ENCODE measurements at regions not wholly inside any gene's neighbourhood (a gene's known extent, or its start where the extent isn't known, plus 50 kb on each side); places are given as distances from the start of the nearest gene placed in this dataset.
"Not testable (repeated sequence)": the region's sequence is repeated elsewhere in the genome, so short reads cannot be mapped to it uniquely, and the experiment has no call there.

DNA sequence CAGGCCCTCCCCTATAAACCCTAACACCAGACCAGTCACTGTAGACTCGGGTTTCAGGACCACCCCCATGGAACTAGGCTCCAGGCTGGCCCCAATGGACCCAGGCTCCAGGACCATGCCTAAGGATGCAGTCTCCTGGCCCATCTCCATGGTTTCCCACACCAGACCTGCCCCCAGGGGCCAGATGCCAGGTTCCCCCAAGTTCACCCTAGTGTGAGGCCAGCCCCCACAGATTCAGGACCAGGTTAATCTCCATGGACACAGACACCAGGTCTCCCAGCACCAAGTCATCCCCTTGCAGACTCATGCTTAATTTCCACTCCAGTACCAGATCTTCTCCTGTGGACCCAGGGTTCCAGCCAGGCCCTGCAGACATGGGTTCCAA, 103.8 kb upstream of the LANCL2 start:
- no peak for DNase-seq (ENCODE audit: low spot score)

DNA sequence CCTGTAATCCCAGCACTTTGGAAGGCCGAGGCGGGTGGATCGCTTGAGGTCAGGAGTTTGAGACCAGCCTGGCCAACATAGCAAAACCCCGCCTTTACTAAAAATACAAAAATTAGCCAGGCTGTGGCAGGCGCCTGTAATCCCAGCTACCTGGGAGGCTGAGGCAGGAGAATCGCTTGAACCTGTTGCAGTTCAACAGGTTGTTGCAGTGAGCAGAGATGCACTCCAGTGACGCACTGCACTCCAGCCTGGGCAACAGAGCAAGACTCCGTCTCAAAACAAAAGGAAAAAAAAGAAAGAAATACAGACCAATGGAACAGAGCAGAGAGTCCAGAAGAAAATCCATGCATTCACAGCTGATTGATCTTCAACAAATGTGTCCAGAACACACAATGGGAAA, 99.8 kb upstream of the LANCL2 start:
- DNase-seq (ENCODE audit: low spot score) = not testable (repeated sequence)

DNA sequence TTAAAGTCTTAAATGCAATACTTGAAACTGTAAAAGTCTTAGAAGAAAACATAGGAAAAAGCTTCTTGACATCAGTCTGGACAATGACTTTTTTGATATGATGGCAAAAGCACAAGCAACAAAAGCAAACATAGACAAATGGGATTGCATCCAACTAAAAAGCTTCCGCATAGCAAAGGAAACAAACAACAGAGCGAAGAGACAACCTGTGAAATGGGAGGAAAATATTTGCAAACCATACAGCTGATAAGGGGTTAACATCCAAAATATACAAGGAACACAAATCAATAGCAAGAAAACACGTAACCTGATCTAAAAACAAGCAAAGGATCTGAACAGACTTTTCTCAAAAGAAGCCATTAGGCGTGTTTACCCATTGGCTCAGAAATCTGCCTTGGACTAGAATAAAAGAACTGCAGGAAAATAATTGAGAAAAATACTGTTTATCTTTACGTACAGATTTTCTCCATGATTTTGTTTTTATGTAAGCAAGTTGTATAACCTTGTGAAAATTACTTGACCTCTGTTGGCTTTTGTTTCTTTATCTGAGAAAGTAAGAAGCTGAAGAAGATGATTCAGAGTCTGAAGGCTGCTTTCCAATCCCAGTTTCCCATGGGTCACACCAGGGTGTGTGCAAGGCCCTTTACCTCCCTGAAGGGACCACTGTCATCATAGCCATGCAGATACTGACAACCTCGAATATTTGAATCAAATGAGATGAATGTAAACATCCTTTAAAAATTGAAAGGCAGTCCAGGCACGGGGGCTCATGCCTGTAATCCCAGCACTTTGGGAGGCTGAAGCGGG, 99.1 kb upstream of the LANCL2 start:
- no peak for DNase-seq (ENCODE audit: low spot score)

DNA sequence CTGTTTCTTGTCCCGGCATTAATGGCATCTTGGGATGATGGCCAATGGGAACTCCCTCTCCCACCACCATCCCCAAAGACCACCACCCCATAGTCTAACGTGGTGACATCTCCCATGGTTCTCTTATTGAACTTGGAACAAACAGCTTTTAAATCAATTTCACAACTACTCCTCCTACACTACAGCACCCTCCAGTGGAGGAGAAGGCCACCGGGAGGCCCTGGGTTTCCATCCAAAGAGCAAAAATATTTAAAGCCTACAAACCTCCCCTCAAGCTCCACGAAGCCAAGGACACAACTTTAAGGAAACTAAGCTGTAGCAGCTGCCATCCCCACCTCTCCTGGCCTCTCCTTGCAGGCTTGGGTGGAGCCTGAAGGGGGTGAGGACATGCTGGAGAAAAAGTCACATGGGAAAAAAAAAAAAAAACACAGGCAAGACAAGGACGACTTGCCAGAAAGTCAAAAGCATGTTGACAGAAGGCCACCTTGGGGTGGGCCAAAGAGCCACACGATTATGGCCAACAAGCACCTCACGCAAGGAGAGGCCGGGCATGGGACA, 94.0 kb upstream of the LANCL2 start:
- no peak for DNase-seq (ENCODE audit: low spot score)

DNA sequence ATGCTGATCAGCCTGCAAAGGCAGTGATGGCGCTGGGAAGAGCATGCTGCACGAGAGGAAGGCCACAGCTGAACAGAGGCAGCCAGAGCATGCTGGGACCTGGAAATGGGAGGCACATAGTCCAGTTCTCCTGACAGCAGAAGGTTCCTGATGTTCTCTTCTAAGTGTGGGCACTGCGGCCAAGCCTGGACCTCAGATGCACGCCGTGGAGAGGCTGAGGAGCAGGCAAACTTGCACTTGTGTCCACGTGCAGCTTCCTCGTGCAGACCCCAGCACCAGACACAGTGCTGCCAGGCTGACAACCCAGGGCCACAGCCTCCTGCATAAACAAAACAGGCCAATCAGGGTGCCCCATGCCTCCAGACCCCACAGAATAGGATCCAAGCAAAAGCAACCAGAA, 93.5 kb upstream of the LANCL2 start:
- DNase-seq (ENCODE audit: low spot score) = no peak

DNA sequence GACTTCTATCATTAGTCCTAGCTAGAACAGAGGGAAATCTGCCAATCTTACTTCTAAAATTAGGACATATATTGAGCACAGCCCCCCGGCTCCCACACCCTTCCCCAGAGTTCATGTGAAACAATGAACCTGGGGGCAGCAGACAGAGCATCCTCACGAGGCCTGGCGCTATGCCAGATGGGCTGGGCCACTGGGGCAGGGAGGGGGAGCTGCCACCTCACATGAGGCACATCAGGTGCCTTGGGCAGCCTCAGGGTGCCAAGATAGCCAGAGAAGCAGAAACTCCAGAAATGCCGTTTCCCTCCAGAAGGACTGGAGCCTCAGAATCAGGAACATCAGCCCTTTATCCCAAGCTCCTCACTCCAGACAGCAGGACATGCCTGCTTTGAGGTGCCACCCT, 92.8 kb upstream of the LANCL2 start:
- no peak for DNase-seq (ENCODE audit: low spot score)

DNA sequence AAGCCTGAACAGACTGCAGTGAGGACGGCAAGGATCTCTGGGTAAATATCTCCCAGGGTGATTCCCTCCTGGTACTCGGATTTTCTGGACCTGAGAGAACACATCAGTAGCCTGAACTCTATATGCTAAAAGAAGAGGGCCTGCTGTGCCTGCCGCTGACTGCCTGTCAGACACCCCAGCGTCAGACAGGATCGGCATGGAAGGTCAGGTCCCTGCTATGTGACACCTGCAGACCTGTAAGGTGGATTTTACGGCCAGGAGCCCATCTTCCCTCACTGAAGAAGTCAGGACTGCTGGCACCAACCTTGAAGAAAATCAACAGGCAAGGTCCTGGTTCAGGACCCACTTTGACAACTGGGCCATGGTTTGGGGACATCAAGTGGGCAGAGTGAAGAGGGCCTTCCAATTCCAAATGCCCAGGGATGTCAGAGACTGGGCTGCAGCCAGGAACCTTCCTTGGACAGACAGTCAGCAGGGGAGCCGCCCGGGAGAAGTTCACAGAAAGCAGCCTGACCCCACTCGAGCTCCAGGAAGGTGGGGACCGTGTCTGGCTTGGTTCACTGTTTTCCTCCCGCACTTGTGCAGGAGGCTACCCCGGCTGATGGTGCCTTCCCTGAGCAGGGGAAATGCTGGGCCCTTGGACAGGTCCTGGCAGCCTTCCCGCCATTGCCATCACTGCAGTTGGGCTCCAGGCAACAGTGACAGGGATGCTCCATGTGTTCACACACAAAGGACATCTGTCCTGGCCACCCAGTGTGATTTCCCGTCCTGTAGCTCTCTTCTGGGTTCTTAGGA, 91.8 kb upstream of the LANCL2 start:
- no peak for DNase-seq (ENCODE audit: low spot score)

DNA sequence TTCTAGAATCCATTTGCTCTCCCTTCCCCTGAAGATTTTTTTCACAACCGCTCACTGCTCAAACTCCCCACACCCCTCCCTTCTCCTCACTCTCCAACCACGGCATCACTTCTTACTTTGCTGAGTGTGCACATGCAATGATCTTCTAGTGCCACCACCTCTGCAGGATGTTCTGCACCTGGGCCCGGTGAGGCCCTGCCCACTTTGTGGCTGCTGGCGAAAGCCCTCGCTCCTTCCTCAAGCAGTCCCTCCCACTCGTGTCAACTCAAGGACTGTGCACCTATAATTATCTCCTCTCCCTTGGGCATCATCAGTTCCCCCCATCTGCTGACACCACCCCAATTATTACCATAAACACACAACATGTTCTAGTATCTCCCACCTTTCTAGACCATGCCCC, 91.0 kb upstream of the LANCL2 start:
- no peak for DNase-seq (ENCODE audit: low spot score)

DNA sequence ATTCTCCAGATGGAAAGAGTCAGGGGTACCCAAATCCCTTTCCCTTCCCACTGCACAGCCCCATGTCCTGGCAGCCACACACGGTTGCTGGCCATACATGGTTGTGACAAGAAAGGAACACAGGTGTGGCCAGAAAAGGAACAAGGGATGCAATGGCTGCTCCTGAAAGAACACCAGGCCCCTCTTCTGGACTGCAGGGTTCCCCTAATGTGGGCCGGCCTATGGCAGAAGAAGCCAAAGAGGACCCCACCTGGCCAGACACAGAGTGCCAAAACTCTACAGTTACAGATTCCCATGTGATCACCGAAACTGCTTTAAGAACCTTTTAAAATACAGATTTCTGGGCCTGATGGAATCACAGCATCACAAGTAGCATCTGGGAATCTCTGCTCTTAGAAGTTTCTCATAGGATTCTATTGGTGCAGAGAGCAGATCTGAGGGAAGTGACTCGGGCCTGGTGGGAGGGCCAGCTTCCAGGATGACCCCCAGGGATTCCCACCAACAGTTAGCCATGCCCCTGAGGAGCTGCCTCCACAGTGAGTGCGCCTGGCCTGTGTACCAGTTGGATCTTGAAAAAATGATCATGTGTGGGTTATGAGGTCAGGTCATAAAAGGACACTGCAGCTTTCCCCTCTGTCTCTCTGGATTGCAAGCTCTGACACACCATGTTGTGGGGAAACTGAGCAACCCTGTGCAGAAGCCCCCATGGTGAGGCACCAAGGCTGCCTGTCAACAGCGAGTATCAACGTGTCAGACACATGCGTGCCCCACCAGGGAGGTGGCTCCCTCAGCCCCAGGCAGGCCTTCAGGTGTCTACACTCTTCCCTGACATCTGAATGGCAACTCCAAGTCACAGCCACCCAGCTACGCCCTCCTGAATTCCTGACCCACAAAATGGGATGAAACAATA, 89.6 kb upstream of the LANCL2 start:
- DNase-seq (ENCODE audit: low spot score) = no peak

DNA sequence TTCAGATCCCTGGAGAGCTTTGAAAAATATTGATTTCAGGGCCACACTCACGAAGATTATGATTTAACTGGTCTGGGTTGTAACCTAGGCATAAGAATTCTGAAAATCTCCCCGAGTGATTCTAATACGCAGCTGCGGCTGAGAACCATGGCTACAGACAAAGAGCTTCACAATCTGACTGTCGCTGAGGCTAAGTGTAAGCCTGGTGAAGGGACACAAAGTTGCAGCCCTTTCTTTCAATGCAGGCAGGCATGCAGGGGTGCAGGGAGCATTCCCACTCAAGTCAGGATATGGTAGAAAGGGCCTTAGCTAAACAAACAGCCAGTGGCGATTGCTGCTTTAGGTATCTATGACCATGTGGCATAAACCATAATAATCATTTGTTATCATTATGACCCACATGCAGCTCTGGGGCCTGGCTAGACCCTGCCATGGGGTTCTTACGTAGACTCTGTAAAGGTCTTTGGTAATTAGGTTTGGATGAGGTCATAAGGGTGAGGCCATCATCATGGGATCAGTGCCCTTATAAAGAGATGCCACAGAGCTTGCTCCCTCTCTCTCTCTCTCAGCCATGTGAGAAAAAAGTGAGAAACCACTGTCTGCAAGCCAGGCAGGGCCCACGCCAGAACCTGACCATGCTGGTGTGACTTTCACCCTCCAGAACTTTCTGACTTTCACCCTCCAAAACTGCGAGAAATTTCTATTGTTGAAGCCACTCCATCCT, 88.4 kb upstream of the LANCL2 start:
- no peak for DNase-seq (ENCODE audit: low spot score)

DNA sequence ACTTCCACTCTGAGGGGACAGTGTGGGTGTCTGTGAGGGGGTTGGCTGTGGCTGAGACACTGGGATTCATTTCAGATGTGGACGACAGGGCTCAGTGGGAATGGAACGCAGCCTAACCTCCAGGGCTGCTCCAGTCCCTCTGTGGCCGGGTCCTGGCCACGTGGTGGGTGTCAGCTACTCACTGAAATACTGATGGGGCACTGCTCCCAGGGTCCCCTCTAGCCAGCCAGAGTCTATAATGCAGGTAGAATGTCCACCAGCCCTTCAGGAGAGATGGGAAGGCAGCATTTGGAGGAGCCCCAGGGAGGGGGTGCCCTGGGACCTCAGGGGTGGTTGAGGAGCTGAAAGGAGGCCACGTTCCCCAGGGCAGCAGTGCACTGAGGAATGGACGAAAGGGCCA, 87.2 kb upstream of the LANCL2 start:
- no peak for DNase-seq (ENCODE audit: low spot score)

DNA sequence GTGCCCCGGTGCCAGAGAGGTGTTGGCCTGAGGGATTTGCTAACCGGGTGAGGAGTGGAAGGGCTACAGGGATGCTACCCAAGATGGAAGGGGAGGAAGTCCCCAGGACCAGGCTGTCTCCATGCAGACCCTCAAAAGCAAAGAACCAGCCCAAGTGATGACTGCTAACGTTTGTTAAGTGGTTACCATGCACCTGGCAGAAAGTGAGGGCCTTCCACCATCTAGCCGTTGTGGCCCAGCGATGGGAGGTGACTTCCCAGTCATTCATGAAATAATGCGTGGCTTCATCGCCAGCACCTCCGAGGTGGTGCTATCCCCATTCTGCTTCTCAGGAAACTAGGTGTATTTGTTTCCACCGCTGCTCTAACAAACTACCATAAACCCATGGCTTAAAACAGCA, 86.8 kb upstream of the LANCL2 start:
- no peak for DNase-seq (ENCODE audit: low spot score)

DNA sequence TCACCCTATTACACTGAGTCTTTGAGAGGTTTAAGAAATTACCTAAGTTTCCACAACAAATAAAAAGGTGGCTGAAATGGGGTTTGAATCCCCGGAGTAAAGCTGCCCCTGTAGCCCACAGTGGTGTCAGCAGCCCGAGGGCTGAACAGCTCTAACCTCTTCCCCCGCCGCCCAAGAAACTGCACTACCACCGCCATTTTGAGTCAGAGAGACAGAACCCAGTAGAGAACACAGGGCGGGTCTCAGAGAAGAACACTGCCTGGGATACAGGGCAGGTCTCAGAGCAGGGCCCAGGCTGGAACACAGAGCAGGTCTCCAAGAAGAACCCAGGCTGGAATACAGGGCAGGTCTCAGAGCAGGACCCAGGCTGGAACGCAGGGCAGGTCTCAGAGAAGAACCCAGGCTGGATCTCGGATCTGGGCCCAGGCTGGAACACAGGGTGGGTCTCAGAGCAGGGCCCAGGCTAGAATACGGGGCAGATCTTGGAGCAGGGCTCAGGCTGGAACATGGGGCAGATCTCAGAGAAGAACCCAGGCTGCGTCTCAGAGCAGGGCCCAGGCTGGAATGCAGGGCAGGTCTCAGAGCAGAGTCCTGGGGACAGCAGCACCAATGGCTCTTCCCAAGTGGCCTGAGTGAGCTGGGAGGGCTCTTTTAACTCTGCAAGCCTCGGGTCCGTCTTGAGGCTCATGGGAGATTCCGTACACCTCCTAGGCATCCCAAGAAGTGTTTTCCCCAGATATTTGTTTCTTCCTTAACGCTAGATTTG, 85.9 kb upstream of the LANCL2 start:
- DNase-seq (ENCODE audit: low spot score) = no peak

DNA sequence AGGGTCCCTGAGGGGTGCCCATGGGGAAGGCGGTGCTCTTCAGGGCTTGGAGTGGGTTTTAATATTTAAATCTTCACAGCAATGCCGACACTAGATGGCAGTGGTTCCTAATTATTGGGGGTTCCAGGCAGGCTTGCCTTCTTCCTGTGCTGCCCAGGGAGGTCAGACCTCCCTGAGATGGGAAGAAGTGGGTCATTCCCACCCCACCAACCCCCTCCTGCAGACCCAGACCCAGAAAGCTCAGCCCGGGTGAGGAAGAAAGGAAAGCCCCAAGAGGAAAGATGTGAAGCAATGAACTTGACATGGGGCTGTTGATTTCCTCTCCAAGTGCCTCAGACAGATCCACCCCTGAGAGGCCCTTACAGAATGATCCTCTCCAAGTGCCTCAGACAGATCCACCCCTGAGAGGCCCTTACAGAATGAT, 85.1 kb upstream of the LANCL2 start:
- peak; percentile 84 for DNase-seq (ENCODE audit: low spot score)

DNA sequence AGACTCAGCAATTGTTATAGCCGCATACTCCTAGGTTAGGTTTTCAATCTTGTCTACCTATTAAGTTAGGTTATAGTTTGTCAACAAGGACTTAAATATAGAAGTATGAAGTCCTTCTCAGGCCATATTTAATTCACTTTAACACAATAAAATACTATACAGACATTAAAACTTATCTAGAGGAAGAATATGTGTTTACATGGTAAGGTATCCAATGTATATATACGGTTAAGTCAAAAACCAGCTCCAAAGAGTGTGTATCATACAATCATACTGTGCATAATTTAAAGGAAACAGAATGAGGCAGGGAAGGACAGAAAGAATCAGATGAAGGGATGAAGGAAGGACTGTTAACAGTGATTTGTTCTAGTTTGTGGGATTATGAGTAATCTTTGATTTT, 79.5 kb upstream of the LANCL2 start:
- no peak for DNase-seq (ENCODE audit: low spot score)

DNA sequence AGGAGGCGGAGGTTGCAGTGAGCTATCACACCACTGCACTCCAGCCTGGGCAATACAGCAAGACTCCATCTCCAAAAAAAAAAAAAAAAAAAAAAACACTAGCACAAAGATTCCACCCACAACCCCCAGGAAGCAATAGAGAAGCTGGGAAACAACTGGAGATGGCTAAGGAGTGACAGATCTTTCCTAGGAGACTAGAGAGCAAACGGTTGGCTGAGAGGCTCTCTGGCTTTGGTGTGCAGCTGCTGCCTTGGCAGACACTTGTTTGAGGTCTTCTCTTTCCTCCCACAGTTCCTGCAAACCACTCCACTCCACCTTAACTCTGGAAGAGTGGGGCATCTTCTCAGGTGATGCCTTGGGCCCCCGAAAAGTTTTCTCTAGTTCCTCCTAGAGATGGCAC, 78.5 kb upstream of the LANCL2 start:
- no peak for DNase-seq (ENCODE audit: low spot score)

DNA sequence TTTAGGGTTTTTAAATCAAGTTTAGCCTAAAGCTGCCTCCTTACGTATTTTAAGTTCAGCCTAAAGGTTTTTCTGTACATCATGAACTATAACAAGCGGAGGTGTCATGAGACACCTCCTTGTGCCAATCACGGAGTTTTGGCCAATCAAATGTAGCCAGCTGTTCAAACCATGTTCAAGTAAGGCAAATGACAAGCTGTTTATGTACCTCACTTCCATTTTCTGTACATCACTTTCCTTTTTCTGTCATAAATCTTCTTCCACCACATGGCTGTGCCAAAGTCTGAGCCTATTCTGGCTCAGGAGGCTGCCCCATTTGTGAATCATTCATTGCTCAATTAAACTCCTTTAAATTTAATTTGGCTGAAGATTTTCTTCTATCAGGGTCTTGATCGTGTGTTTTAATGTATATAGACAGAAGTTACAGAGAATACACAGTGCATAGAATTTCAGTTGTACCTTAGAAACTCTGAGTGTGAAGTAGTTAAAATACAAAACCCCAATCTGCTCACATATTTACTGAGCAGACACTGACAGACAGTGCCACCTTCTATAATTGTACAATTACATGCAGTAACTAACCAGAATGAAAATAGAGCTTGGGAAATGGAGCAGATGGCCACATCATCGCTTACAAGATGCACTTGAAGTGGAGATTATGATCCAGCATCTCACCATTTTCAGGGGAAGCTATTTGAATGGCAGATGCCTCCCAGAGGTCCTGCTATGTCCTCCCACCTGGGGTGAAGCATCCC, 76.9 kb upstream of the LANCL2 start:
- no peak for DNase-seq (ENCODE audit: low spot score)

DNA sequence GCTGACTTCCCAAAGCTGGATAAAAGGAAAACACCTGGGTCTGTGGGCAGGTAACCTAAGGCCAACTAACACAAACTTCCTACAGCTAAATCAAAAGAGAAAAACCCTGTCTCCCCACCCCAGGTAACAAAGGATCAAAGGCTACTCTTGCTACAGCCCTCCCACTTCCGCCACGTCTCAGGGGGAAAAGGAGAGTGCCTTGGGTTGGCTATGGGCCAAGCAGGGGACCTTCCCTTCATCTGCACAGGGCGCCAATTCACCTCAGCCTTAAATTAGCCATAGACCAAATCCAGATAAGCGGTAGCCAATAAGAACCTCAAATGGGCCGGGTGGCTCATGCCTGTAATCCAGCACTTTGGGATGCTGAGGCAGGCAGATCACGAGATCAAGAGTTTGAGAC, 69.1 kb upstream of the LANCL2 start:
- no peak for DNase-seq (ENCODE audit: low spot score)

DNA sequence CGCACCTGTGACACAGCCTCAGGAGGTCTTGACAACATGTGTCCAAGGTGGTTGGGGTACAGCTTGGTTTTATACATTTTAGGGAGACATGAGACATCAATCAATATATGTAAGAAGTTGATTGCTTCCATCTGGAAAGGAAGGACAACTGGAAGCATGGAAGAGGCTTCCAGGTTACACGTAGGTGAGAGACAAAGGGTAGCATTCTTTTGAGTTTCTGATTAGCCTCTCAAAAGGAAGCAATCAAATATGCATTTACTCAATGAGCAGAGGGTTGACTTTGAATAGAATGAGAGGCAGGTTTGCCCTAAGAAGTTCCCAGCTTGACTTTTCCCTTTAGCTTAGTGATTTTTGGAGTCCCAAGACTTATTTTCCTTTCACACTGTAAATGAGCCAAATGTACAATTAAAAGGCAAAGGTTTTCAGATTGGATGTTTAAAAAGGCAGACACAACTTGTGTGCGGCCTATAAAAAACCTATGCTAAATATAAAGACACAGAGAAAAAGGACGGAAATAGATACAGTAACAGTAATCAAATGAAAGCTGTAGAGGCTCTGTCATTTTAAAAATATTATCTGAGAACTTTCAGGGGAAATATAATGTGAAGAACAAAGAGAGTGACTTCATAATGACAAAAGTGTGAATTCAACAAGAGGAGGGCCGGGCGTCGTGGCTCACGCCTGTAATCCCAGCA, 65.7 kb upstream of the LANCL2 start:
- no peak for DNase-seq (ENCODE audit: low spot score)
